ENCODE measurements at regions not wholly inside any gene's neighbourhood (a gene's known extent, or its start where the extent isn't known, plus 50 kb on each side); places are given as distances from the start of the nearest gene placed in this dataset.

GRCh38 chr16:79303206-79303605 lies 297.3 kb downstream of the MAF start:
- Histone ChIP-seq H3K79me2 (ENCODE audit: insufficient read depth, low read length) (no peaks in the 10 kb centered on the region), H2AFZ (ENCODE audit: low read depth, low read length, poor library complexity, severe bottlenecking) (no peak overlapping the region), H3K4me1 (ENCODE audit: control insufficient read depth in 1 of 2, insufficient read depth in 2 of 2, low read length in 2 of 2) (no peaks in the 10 kb centered on the region), H3K9me3 (ENCODE audit: control insufficient read depth in 1 of 2, insufficient read depth in 1 of 2, low read depth in 1 of 2, low read length in 2 of 2) (peaks cover 33 to 38% of the 10 kb centered on the region in 2 experiments; a peak in 2 of 4 replicates), H3K27me3 (ENCODE audit: insufficient read depth, low read length) (no peaks in the 10 kb centered on the region), H3K27ac (ENCODE audit: low read depth, low read length) (no peak overlapping the region), H3K9me2 (ENCODE audit: insufficient read depth) (no peaks in the 10 kb centered on the region), H3K36me3 (ENCODE audit: control insufficient read depth in 1 of 2, insufficient read depth in 2 of 2, low read length in 2 of 2) (no peaks in the 10 kb centered on the region), H3K4me3 (replicated peaks in 1 of 2; ENCODE audit: low read depth in 1 of 2, low read length in 2 of 2) (no peak overlapping the region), H3K4me2 (ENCODE audit: low read length) (no peak overlapping the region), H3K9ac (ENCODE audit: low read length) (no peak overlapping the region), H4K20me1 (ENCODE audit: insufficient read depth) (no peaks in the 10 kb centered on the region)
- ChIA-PET RAD21 (ENCODE audit: low non-redundant PET in 1 of 2, low total read pairs in 2 of 2, uncharacterized antibody in 2 of 2, unreplicated experiment in 2 of 2) (no interaction called here), CTCF (no interaction called here), POLR2A (no interaction called here)
- ATAC-seq (no peak), DNase-seq (ENCODE audit: low read depth, low spot score) (no peak)
- BruUV-seq (replicated peaks) = no TSS peak
- intact Hi-C loops (cut with micrococcal nuclease) = no loop called here
- no peak for TF ChIP-seq SP1 (IDR thresholded peaks at IDR 0.05; ENCODE audit: low read depth)
- no peak for TF ChIP-seq TCF7L2 (IDR thresholded peaks at IDR 0.05; ENCODE audit: borderline replicate concordance, extremely low read depth, insufficient read depth, insufficient read length)
- TF ChIP-seq ZNF274 (IDR thresholded peaks at IDR 0.05; ENCODE audit: low read depth, low read length) = no peak

DNA sequence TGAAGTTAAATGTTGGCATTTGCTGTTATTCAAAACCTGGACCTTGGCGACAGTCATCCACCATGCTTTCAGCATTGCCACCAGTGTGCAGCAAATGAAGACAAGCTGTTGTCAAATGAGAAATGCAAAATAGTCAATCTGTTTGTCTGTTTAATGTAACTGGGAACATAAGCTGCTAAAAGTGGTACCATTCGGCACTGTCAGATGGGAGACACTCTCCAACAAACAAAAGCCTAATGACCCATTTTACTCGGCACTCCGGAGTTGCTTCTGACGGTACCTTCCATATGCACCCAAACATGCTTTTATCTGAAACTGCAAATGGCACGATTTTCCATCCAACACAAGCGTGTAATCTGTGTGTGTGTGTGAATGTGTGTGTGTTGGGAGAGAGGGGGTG lies 297.8 kb downstream of the MAF start:
- Histone ChIP-seq H4K20me1 (ENCODE audit: insufficient read depth) (no peaks in the 10 kb centered on the region), H3K36me3 (ENCODE audit: control insufficient read depth in 1 of 2, insufficient read depth in 2 of 2, low read length in 2 of 2) (no peaks in the 10 kb centered on the region), H3K4me2 (ENCODE audit: low read length) (no peak overlapping the region), H3K27ac (ENCODE audit: low read depth, low read length) (no peak overlapping the region), H3K9me2 (ENCODE audit: insufficient read depth) (no peaks in the 10 kb centered on the region), H3K9me3 (ENCODE audit: control insufficient read depth in 1 of 2, insufficient read depth in 1 of 2, low read depth in 1 of 2, low read length in 2 of 2) (peaks cover 33 to 37% of the 10 kb centered on the region in 2 experiments; a peak in 2 of 4 replicates), H3K4me3 (replicated peaks in 1 of 2; ENCODE audit: low read depth in 1 of 2, low read length in 2 of 2) (no peak overlapping the region), H3K27me3 (ENCODE audit: insufficient read depth, low read length) (no peaks in the 10 kb centered on the region), H3K4me1 (ENCODE audit: control insufficient read depth in 1 of 2, insufficient read depth in 2 of 2, low read length in 2 of 2) (no peaks in the 10 kb centered on the region), H2AFZ (ENCODE audit: low read depth, low read length, poor library complexity, severe bottlenecking) (no peak overlapping the region), H3K9ac (ENCODE audit: low read length) (no peak overlapping the region), H3K79me2 (ENCODE audit: insufficient read depth, low read length) (no peaks in the 10 kb centered on the region)
- RAD21 ChIA-PET (ENCODE audit: low non-redundant PET in 1 of 2, low total read pairs in 2 of 2, uncharacterized antibody in 2 of 2, unreplicated experiment in 2 of 2) = no interaction called here
- TF ChIP-seq SP1 (IDR thresholded peaks at IDR 0.05; ENCODE audit: low read depth) (no peak), ATF3 (IDR thresholded peaks at IDR 0.05) (no peak), REST (IDR thresholded peaks at IDR 0.05; ENCODE audit: low read depth) (no peak), JUND (IDR thresholded peaks at IDR 0.05) (no peak), TCF7L2 (IDR thresholded peaks at IDR 0.05; ENCODE audit: borderline replicate concordance, extremely low read depth, insufficient read depth, insufficient read length) (no peak), ZFX (IDR thresholded peaks at IDR 0.05) (no peak), CTCF (IDR thresholded peaks at IDR 0.05 in 2 of 3, conservative IDR thresholded peaks at IDR 0.05 in 1 of 3; ENCODE audit: borderline replicate concordance in 1 of 3, insufficient read depth in 1 of 3, low read depth in 2 of 3, low read length in 2 of 3) (no peak)
- intact Hi-C loops (cut with micrococcal nuclease) = no loop called here
- BruUV-seq (replicated peaks) = no TSS peak
- POLR2A ChIA-PET = no interaction called here
- DNase-seq (ENCODE audit: low read depth, low spot score) (no peak), ATAC-seq (no peak)
- CTCF ChIA-PET = no interaction called here
